ENCODE measurements at regions not wholly inside any gene's neighbourhood (a gene's known extent, or its start where the extent isn't known, plus 50 kb on each side); places are given as distances from the start of the nearest gene placed in this dataset.

- Mint-ChIP-seq H3K9me3 (no peaks in the 10 kb centered on the region), H3K27ac (no peak overlapping the region), H3K4me1 (no peaks in the 10 kb centered on the region), H3K4me3 (no peak overlapping the region), H3K36me3 (no peaks in the 10 kb centered on the region), H3K27me3 (no peaks in the 10 kb centered on the region)
- DNase-seq (no peak), ATAC-seq (ENCODE audit: low read depth) (no peak)
- POLR2A ChIA-PET = no interaction called here
These were observed 521.9 kb downstream of the EPHA4 start for GRCh38 chr2:221050020-221050795.

GRCh38 chr2:221051162-221051561 is 520.9 kb downstream of the EPHA4 start:
- Mint-ChIP-seq H3K9me3 (no peaks in the 10 kb centered on the region), H3K27ac (no peak overlapping the region)

GRCh38 chr2:221060376-221060775 is 511.7 kb downstream of the EPHA4 start:
- Mint-ChIP-seq H3K9me3 (peaks cover 1% of the 10 kb centered on the region), H3K4me1 (no peaks in the 10 kb centered on the region), H3K27me3 (no peaks in the 10 kb centered on the region), H3K4me3 (no peak overlapping the region), H3K27ac (no peak overlapping the region), H3K36me3 (no peaks in the 10 kb centered on the region)
- DNase-seq (no peak), ATAC-seq (ENCODE audit: low read depth) (no peak)
- POLR2A ChIA-PET = no interaction called here

More at GRCh38 chr2:221051162-221051561, 520.9 kb downstream of the EPHA4 start:
- POLR2A ChIA-PET = no interaction called here
- no peak for DNase-seq
- H3K4me1 Mint-ChIP-seq = no peaks in the 10 kb centered on the region
- no peak overlapping the region for H3K4me3 Mint-ChIP-seq
- no peaks in the 10 kb centered on the region for H3K27me3 Mint-ChIP-seq
- no peak for ATAC-seq (ENCODE audit: low read depth)
- H3K36me3 Mint-ChIP-seq = no peaks in the 10 kb centered on the region

GRCh38 chr2:221063568-221063967 is 508.5 kb downstream of the EPHA4 start:
- Mint-ChIP-seq H3K4me3 (no peak overlapping the region), H3K27ac (no peak overlapping the region), H3K36me3 (no peaks in the 10 kb centered on the region), H3K4me1 (no peaks in the 10 kb centered on the region), H3K27me3 (no peaks in the 10 kb centered on the region), H3K9me3 (peaks cover 1% of the 10 kb centered on the region)
- no peak for ATAC-seq (ENCODE audit: low read depth)
- DNase-seq = no peak
- POLR2A ChIA-PET = no interaction called here

- ATAC-seq (ENCODE audit: low read depth) (no peak), DNase-seq (no peak)
- H3K9me3 Mint-ChIP-seq = peaks cover 2% of the 10 kb centered on the region
- H3K36me3 Mint-ChIP-seq = no peaks in the 10 kb centered on the region
- no peaks in the 10 kb centered on the region for H3K27me3 Mint-ChIP-seq
- POLR2A ChIA-PET = no interaction called here
- H3K27ac Mint-ChIP-seq = no peak overlapping the region
- H3K4me3 Mint-ChIP-seq = no peak overlapping the region
- no peaks in the 10 kb centered on the region for H3K4me1 Mint-ChIP-seq
These were observed 507.8 kb downstream of the EPHA4 start for GRCh38 chr2:221064058-221064854.

GRCh38 chr2:221064880-221065279 is 507.2 kb downstream of the EPHA4 start:
- no peak overlapping the region for H3K4me3 Mint-ChIP-seq
- DNase-seq = no peak
- no peaks in the 10 kb centered on the region for H3K4me1 Mint-ChIP-seq
- POLR2A ChIA-PET = no interaction called here
- H3K27ac Mint-ChIP-seq = no peak overlapping the region
- H3K27me3 Mint-ChIP-seq = no peaks in the 10 kb centered on the region
- H3K36me3 Mint-ChIP-seq = no peaks in the 10 kb centered on the region
- ATAC-seq (ENCODE audit: low read depth) = no peak
- H3K9me3 Mint-ChIP-seq = peaks cover 4% of the 10 kb centered on the region

- DNase-seq (no peak), ATAC-seq (ENCODE audit: low read depth) (no peak)
- no peaks in the 10 kb centered on the region for H3K36me3 Mint-ChIP-seq
- no peak overlapping the region for H3K4me3 Mint-ChIP-seq
- POLR2A ChIA-PET = no interaction called here
- peaks cover 12% of the 10 kb centered on the region for H3K9me3 Mint-ChIP-seq
- H3K27ac Mint-ChIP-seq = no peak overlapping the region
- H3K4me1 Mint-ChIP-seq = no peaks in the 10 kb centered on the region
- no peaks in the 10 kb centered on the region for H3K27me3 Mint-ChIP-seq
These were observed 504.0 kb downstream of the EPHA4 start for GRCh38 chr2:221068123-221068522.

GRCh38 chr2:221070106-221070505 is 502.0 kb downstream of the EPHA4 start:
- POLR2A ChIA-PET = no interaction called here
- ATAC-seq (ENCODE audit: low read depth) (no peak), DNase-seq (no peak)
- Mint-ChIP-seq H3K27ac (no peak overlapping the region), H3K4me1 (no peaks in the 10 kb centered on the region), H3K9me3 (peaks cover 12% of the 10 kb centered on the region), H3K27me3 (no peaks in the 10 kb centered on the region), H3K4me3 (no peak overlapping the region), H3K36me3 (no peaks in the 10 kb centered on the region)

- POLR2A ChIA-PET = no interaction called here
- no peak overlapping the region for H3K4me3 Mint-ChIP-seq
- ATAC-seq (ENCODE audit: low read depth) = no peak
- H3K27me3 Mint-ChIP-seq = no peaks in the 10 kb centered on the region
- no peak overlapping the region for H3K27ac Mint-ChIP-seq
- peaks cover 14% of the 10 kb centered on the region for H3K9me3 Mint-ChIP-seq
- no peak for DNase-seq
- H3K4me1 Mint-ChIP-seq = no peaks in the 10 kb centered on the region
- H3K36me3 Mint-ChIP-seq = no peaks in the 10 kb centered on the region
These were observed 498.6 kb downstream of the EPHA4 start for GRCh38 chr2:221073326-221074049.

- Mint-ChIP-seq H3K4me3 (no peak overlapping the region), H3K27me3 (no peaks in the 10 kb centered on the region), H3K9me3 (peaks cover 13% of the 10 kb centered on the region), H3K27ac (no peak overlapping the region), H3K4me1 (no peaks in the 10 kb centered on the region), H3K36me3 (no peaks in the 10 kb centered on the region)
- no peak for ATAC-seq (ENCODE audit: low read depth)
- POLR2A ChIA-PET = no interaction called here
- DNase-seq = no peak
These were observed 497.9 kb downstream of the EPHA4 start for GRCh38 chr2:221074238-221074637.

- H3K27me3 Mint-ChIP-seq = no peaks in the 10 kb centered on the region
- no peak overlapping the region for H3K4me3 Mint-ChIP-seq
- no peaks in the 10 kb centered on the region for H3K4me1 Mint-ChIP-seq
- DNase-seq = no peak
- H3K9me3 Mint-ChIP-seq = peaks cover 11% of the 10 kb centered on the region
- POLR2A ChIA-PET = no interaction called here
- H3K27ac Mint-ChIP-seq = no peak overlapping the region
- no peaks in the 10 kb centered on the region for H3K36me3 Mint-ChIP-seq
- no peak for ATAC-seq (ENCODE audit: low read depth)
These were observed 496.9 kb downstream of the EPHA4 start for GRCh38 chr2:221075203-221075602.

- Mint-ChIP-seq H3K4me1 (no peaks in the 10 kb centered on the region), H3K9me3 (peaks cover 2% of the 10 kb centered on the region), H3K27ac (no peak overlapping the region), H3K4me3 (no peak overlapping the region), H3K36me3 (no peaks in the 10 kb centered on the region), H3K27me3 (no peaks in the 10 kb centered on the region)
- DNase-seq (no peak), ATAC-seq (ENCODE audit: low read depth) (no peak)
- POLR2A ChIA-PET = no interaction called here
These were observed 494.9 kb downstream of the EPHA4 start for GRCh38 chr2:221077251-221077650.

GRCh38 chr2:221077799-221078198 is 494.3 kb downstream of the EPHA4 start:
- H3K36me3 Mint-ChIP-seq = no peaks in the 10 kb centered on the region
- no peaks in the 10 kb centered on the region for H3K27me3 Mint-ChIP-seq
- DNase-seq = no peak
- POLR2A ChIA-PET = no interaction called here
- H3K4me1 Mint-ChIP-seq = no peaks in the 10 kb centered on the region
- H3K9me3 Mint-ChIP-seq = peaks cover 2% of the 10 kb centered on the region
- no peak overlapping the region for H3K27ac Mint-ChIP-seq
- ATAC-seq (ENCODE audit: low read depth) = no peak
- H3K4me3 Mint-ChIP-seq = no peak overlapping the region
